ENCODE measurements at regions not wholly inside any gene's neighbourhood (a gene's known extent, or its start where the extent isn't known, plus 50 kb on each side); places are given as distances from the start of the nearest gene placed in this dataset.

DNA sequence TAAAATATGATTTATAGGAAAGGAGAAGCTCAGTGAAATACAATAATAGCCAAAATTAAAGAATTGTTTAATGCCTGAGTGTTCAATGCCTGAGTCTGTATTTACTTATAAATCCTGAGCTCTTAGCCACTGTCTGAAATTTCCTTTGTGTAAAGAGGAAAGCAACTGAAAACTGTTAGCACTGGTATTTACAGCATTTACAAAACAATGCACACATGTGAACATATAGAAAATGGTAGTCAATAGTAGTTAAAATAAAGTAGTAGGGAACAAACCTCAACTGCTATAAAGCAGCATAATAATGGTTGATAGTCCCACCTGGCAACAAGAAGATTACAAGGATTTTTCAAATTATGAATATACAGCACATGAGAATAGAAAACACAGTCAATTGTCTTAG, 1137.1 kb upstream of the ATXN8OS start:
- peaks cover 5% of the 10 kb centered on the region for H3K9me3 ChIP-seq (ENCODE audit: low read depth)
- H3K4me2 ChIP-seq (ENCODE audit: unreplicated experiment) = no peak overlapping the region
- H3F3A ChIP-seq (ENCODE audit: insufficient read depth) = no peaks in the 10 kb centered on the region
- DNase-seq = no peak
- no peaks in the 10 kb centered on the region for H3K4me1 ChIP-seq (ENCODE audit: insufficient read depth)
- TF ChIP-seq EZH2 (IDR thresholded peaks at IDR 0.05; ENCODE audit: insufficient read depth, poor library complexity, severe bottlenecking) = no peak
- no peak for TF ChIP-seq EZH2phosphoT487 (IDR thresholded peaks at IDR 0.05; ENCODE audit: insufficient read depth, low read depth)
- in situ Hi-C loops (cut with MboI) = no loop called here
- H3K4me3 ChIP-seq = no peak overlapping the region
- no peak overlapping the region for H2AFZ ChIP-seq
- H3K27ac ChIP-seq = no peak overlapping the region
- no peaks in the 10 kb centered on the region for H3K27me3 ChIP-seq (replicated peaks; ENCODE audit: insufficient read depth)
- H3K9me2 ChIP-seq (ENCODE audit: insufficient read depth) = no peaks in the 10 kb centered on the region
- H3K9ac ChIP-seq = no peak overlapping the region
- H3K79me2 ChIP-seq (ENCODE audit: insufficient read depth) = no peaks in the 10 kb centered on the region
- H4K20me1 ChIP-seq (ENCODE audit: insufficient read depth) = no peaks in the 10 kb centered on the region
- no peaks in the 10 kb centered on the region for H3K36me3 ChIP-seq (ENCODE audit: low read depth)

DNA sequence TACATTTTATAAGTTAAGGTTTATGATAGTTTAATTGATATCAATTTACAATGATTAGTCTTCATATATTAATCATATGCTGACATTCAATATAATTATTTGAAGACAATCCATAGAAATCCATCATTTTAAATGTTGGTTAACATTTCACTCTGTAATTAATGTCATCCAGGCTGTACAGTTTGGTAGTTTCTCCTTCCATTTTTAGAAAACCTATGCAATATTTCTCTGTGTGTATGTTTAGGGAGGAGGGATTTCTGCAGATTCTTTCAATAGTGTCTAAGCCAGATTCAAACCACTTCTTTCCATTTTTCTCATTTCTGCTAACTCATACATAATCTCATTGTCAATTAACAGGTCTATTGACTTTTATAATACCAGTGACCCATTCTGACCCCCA, 1159.0 kb upstream of the ATXN8OS start:
- no peaks in the 10 kb centered on the region for H3K9me3 ChIP-seq (ENCODE audit: low read depth)
- in situ Hi-C loops (cut with MboI) = no loop called here
- H3K9me2 ChIP-seq (ENCODE audit: insufficient read depth) = no peaks in the 10 kb centered on the region
- no peak overlapping the region for H3K4me3 ChIP-seq
- H3K9ac ChIP-seq = no peak overlapping the region
- no peak for TF ChIP-seq EZH2 (IDR thresholded peaks at IDR 0.05; ENCODE audit: insufficient read depth, poor library complexity, severe bottlenecking)
- TF ChIP-seq EZH2phosphoT487 (IDR thresholded peaks at IDR 0.05; ENCODE audit: insufficient read depth, low read depth) = no peak
- no peak overlapping the region for H3K4me2 ChIP-seq (ENCODE audit: unreplicated experiment)
- H3K79me2 ChIP-seq (ENCODE audit: insufficient read depth) = no peaks in the 10 kb centered on the region
- H3K4me1 ChIP-seq (ENCODE audit: insufficient read depth) = no peaks in the 10 kb centered on the region
- H3K36me3 ChIP-seq (ENCODE audit: low read depth) = no peaks in the 10 kb centered on the region
- no peak overlapping the region for H3K27ac ChIP-seq
- DNase-seq = no peak
- no peaks in the 10 kb centered on the region for H3K27me3 ChIP-seq (replicated peaks; ENCODE audit: insufficient read depth)
- no peaks in the 10 kb centered on the region for H3F3A ChIP-seq (ENCODE audit: insufficient read depth)
- no peaks in the 10 kb centered on the region for H4K20me1 ChIP-seq (ENCODE audit: insufficient read depth)
- no peak overlapping the region for H2AFZ ChIP-seq

DNA sequence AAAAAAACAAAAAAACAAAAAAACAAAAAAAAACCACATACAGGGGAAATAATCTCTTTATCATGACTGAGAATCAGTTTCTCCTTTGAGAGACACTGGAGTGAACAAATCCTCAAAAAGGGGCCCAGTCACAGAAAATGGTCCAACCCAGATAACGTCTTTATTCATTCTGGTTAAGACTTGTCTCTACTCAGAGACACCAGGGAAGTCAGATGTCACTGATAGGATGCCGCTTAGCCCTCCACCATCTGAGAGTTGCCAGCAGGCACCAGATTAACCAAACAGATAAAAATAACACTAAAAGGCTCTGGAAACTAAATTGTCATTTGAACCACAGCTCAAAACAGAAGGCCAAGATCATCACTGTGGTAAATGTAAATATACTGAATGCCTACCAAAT, 1163.4 kb upstream of the ATXN8OS start:
- H3K4me3 ChIP-seq = no peak overlapping the region
- H3K79me2 ChIP-seq (ENCODE audit: insufficient read depth) = no peaks in the 10 kb centered on the region
- no peak for TF ChIP-seq EZH2phosphoT487 (IDR thresholded peaks at IDR 0.05; ENCODE audit: insufficient read depth, low read depth)
- no peak for TF ChIP-seq EZH2 (IDR thresholded peaks at IDR 0.05; ENCODE audit: insufficient read depth, poor library complexity, severe bottlenecking)
- no peaks in the 10 kb centered on the region for H3K9me3 ChIP-seq (ENCODE audit: low read depth)
- H3K27ac ChIP-seq = no peak overlapping the region
- H3K9ac ChIP-seq = no peak overlapping the region
- 26 to 37% methylated on average over 2 of the region's 2 CpGs for WGBS, 2 experiments (ENCODE audit: low coverage in 1 of 2, low lambda C conversion rate in 2 of 2, missing lambda C conversion rate in 2 of 2)
- H3K4me1 ChIP-seq (ENCODE audit: insufficient read depth) = no peaks in the 10 kb centered on the region
- DNase-seq = no peak
- H3K4me2 ChIP-seq (ENCODE audit: unreplicated experiment) = no peak overlapping the region
- no peaks in the 10 kb centered on the region for H4K20me1 ChIP-seq (ENCODE audit: insufficient read depth)
- in situ Hi-C loops (cut with MboI) = no loop called here
- no peaks in the 10 kb centered on the region for H3K36me3 ChIP-seq (ENCODE audit: low read depth)
- H2AFZ ChIP-seq = no peak overlapping the region
- no peaks in the 10 kb centered on the region for H3K9me2 ChIP-seq (ENCODE audit: insufficient read depth)
- no peaks in the 10 kb centered on the region for H3K27me3 ChIP-seq (replicated peaks; ENCODE audit: insufficient read depth)
- no peaks in the 10 kb centered on the region for H3F3A ChIP-seq (ENCODE audit: insufficient read depth)

DNA sequence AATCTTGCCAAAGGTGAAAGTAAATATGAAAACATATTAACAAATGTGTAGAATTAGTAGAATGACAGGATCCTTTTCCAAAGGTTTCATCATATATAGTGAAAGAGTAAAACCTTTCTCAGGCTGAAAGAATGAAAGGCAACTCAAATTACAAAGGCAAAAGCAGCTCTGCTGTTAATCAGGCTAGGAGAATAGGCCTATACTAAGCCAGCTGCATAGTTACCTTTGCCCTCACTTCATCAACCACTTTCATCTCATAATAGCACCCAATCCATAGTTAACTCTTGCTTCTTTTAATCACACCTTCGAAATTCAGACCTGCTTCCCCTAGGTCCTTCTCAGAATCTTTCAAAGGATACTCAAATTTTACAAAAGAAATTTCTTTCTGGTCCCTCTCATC, 1167.6 kb upstream of the ATXN8OS start:
- H3K9me2 ChIP-seq (ENCODE audit: insufficient read depth) = no peaks in the 10 kb centered on the region
- no peaks in the 10 kb centered on the region for H3F3A ChIP-seq (ENCODE audit: insufficient read depth)
- H4K20me1 ChIP-seq (ENCODE audit: insufficient read depth) = no peaks in the 10 kb centered on the region
- H3K4me2 ChIP-seq (ENCODE audit: unreplicated experiment) = no peak overlapping the region
- H2AFZ ChIP-seq = no peak overlapping the region
- TF ChIP-seq EZH2phosphoT487 (IDR thresholded peaks at IDR 0.05; ENCODE audit: insufficient read depth, low read depth) (no peak), EZH2 (IDR thresholded peaks at IDR 0.05; ENCODE audit: insufficient read depth, poor library complexity, severe bottlenecking) (no peak)
- H3K27ac ChIP-seq = no peak overlapping the region
- in situ Hi-C loops (cut with MboI) = no loop called here
- H3K4me3 ChIP-seq = no peak overlapping the region
- H3K36me3 ChIP-seq (ENCODE audit: low read depth) = no peaks in the 10 kb centered on the region
- WGBS, 2 experiments (ENCODE audit: low coverage in 1 of 2, low lambda C conversion rate in 2 of 2, missing lambda C conversion rate in 2 of 2) = 0% methylated on average over 1 of the region's 1 CpG
- H3K4me1 ChIP-seq (ENCODE audit: insufficient read depth) = no peaks in the 10 kb centered on the region
- no peaks in the 10 kb centered on the region for H3K79me2 ChIP-seq (ENCODE audit: insufficient read depth)
- H3K9me3 ChIP-seq (ENCODE audit: low read depth) = no peaks in the 10 kb centered on the region
- H3K9ac ChIP-seq = no peak overlapping the region
- H3K27me3 ChIP-seq (replicated peaks; ENCODE audit: insufficient read depth) = no peaks in the 10 kb centered on the region
- DNase-seq = no peak

DNA sequence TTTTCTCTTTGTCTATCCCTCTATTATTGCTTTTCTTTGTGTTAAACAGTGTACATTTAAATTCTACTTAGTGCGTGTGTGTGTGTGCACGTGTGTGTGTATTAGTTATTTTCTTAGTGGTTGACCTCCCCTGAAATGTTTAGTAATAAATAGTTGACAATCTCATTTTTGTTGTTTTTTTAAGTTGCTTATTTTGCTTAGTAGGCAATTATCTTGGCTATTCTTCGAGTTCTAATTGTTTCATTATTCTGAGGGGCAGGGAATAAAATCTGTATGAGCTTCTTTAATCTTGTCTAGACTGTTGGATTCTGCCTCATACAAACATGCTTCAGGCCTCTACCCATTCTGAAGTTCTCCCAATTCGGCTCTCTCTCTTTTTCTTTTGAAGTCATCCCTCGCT, 1169.0 kb upstream of the ATXN8OS start:
- TF ChIP-seq EZH2 (IDR thresholded peaks at IDR 0.05; ENCODE audit: insufficient read depth, poor library complexity, severe bottlenecking) = no peak
- TF ChIP-seq EZH2phosphoT487 (IDR thresholded peaks at IDR 0.05; ENCODE audit: insufficient read depth, low read depth) = no peak
- H3K4me2 ChIP-seq (ENCODE audit: unreplicated experiment) = no peak overlapping the region
- WGBS, 2 experiments (ENCODE audit: low coverage in 1 of 2, low lambda C conversion rate in 2 of 2, missing lambda C conversion rate in 2 of 2) = 18 to 28% methylated on average over 5 of the region's 5 CpGs
- H3K27ac ChIP-seq = no peak overlapping the region
- no peaks in the 10 kb centered on the region for H3K9me3 ChIP-seq (ENCODE audit: low read depth)
- no peak for DNase-seq
- no peak overlapping the region for H3K4me3 ChIP-seq
- H2AFZ ChIP-seq = no peak overlapping the region
- H3K9me2 ChIP-seq (ENCODE audit: insufficient read depth) = no peaks in the 10 kb centered on the region
- H4K20me1 ChIP-seq (ENCODE audit: insufficient read depth) = no peaks in the 10 kb centered on the region
- no peaks in the 10 kb centered on the region for H3F3A ChIP-seq (ENCODE audit: insufficient read depth)
- H3K36me3 ChIP-seq (ENCODE audit: low read depth) = no peaks in the 10 kb centered on the region
- no peaks in the 10 kb centered on the region for H3K4me1 ChIP-seq (ENCODE audit: insufficient read depth)
- no peaks in the 10 kb centered on the region for H3K79me2 ChIP-seq (ENCODE audit: insufficient read depth)
- H3K27me3 ChIP-seq (replicated peaks; ENCODE audit: insufficient read depth) = no peaks in the 10 kb centered on the region
- in situ Hi-C loops (cut with MboI) = no loop called here
- H3K9ac ChIP-seq = no peak overlapping the region

Measured in GM23248 (cell line).